SH-SY5Y (cell line): ENCODE measurements at regions not wholly inside any gene's neighbourhood (a gene's known extent, or its start where the extent isn't known, plus 50 kb on each side); places are given as distances from the start of the nearest gene placed in this dataset.

Experiments
- GATA2 ChIP-seq: IDR thresholded peaks from 2 replicates; pipeline ENCODE4 v1.6.1; 2011; ENCODE audit warnings: mild to moderate bottlenecking, low read depth, low read length
- GATA3 ChIP-seq: IDR thresholded peaks from 2 replicates; pipeline ENCODE4 v1.6.1; 2011; ENCODE audit warnings: low read depth, mild to moderate bottlenecking, low read length, moderate library complexity

GRCh38 chr2:48146552-48146951 lies 167.9 kb upstream of the FOXN2 start:
- TF ChIP-seq GATA3: no peak
- no peak for TF ChIP-seq GATA2
